ENCODE measurements at regions not wholly inside any gene's neighbourhood (a gene's known extent, or its start where the extent isn't known, plus 50 kb on each side); places are given as distances from the start of the nearest gene placed in this dataset. TPM values are rescaled to one million over a fixed set of nuclear protein-coding genes. Genes with fewer than 3 reads are reported as not detected.

DNA sequence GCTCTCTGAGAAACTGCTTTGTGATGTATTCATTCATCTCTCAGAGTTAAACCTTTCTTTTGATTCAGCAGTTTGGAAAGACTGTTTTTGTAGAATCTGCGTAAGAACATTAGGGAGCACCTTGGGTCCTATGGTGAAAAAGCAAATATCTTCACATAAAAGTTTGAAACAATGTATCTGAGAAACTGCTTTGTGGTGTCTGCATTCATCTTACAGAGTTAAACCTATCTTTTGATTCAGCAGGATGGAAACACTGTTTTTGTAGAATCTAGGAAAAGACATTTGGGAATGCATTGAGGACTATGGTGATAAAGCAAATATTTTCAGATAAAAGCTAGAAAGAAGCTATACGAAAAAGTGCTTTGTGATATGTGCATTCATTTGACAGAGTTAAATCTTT is 361.3 kb downstream of the OR4C45 start:
- Histone ChIP-seq H3K4ac (ENCODE audit: low read depth, low read length) (no peak overlapping the region), H3K79me2 (ENCODE audit: control insufficient read depth, insufficient read depth, low read length) (no peaks in the 10 kb centered on the region), H3K56ac (ENCODE audit: low read length) (no peak overlapping the region), H2BK120ac (ENCODE audit: low read depth, low read length) (no peak overlapping the region), H3K9ac (ENCODE audit: low read length) (no peak overlapping the region), H4K8ac (ENCODE audit: low read depth, low read length) (no peak overlapping the region), H4K5ac (ENCODE audit: low read length) (no peak overlapping the region), H3K18ac (ENCODE audit: low read length) (no peak overlapping the region), H3K4me1 (ENCODE audit: control insufficient read depth, low read depth, low read length) (no peaks in the 10 kb centered on the region), H3K4me2 (ENCODE audit: low read length) (no peak overlapping the region), H2BK5ac (ENCODE audit: low read length) (no peak overlapping the region), H3K4me3 (ENCODE audit: low read length) (no peak overlapping the region), H3K23ac (ENCODE audit: low read length) (no peak overlapping the region), H3K27me3 (ENCODE audit: insufficient read depth, low read length, poor library complexity) (no peaks in the 10 kb centered on the region), H3K27ac (ENCODE audit: low read depth, low read length) (no peak overlapping the region), H2AK5ac (ENCODE audit: low read length) (no peak overlapping the region), H3K36me3 (ENCODE audit: control insufficient read depth, insufficient read depth, low read length) (no peaks in the 10 kb centered on the region), H2BK15ac (replicated peaks; ENCODE audit: low read depth) (no peak overlapping the region), H3K79me1 (ENCODE audit: low read length) (no peaks in the 10 kb centered on the region)
- WGBS (ENCODE audit: extremely low coverage, insufficient coverage, low lambda C conversion rate): no CpG with 5 or more reads among the region's 2 CpGs
- no peak for DNase-seq

DNA sequence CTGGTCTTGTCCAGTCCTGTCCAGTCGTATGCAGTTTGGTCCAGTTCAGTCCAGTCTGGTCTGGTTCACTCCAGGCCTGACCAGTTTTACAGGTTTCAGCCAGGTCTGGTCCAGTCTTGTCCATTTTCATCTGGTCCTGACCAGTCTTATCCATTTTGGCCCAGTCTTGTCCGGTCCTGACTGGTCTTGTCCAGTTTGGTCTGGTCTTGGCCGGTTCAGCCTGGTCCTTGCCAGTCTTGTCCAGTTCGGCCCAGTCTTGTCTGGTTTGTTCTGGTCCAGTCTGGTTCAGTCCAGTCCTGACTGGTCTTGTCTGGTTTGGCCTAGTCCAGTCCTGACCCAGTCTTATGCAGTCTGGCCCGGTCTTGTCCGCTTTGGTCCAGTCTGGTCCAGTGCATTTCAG is 380.2 kb downstream of the OR4C45 start:
- Histone ChIP-seq H3K18ac (ENCODE audit: low read length) (no peak overlapping the region), H2BK5ac (ENCODE audit: low read length) (no peak overlapping the region), H3K56ac (ENCODE audit: low read length) (no peak overlapping the region), H3K4me2 (ENCODE audit: low read length) (no peak overlapping the region), H2AK5ac (ENCODE audit: low read length) (no peak overlapping the region), H3K23ac (ENCODE audit: low read length) (no peak overlapping the region), H3K4me1 (ENCODE audit: control insufficient read depth, low read depth, low read length) (no peaks in the 10 kb centered on the region), H3K27ac (ENCODE audit: low read depth, low read length) (no peak overlapping the region), H4K8ac (ENCODE audit: low read depth, low read length) (no peak overlapping the region), H3K4ac (ENCODE audit: low read depth, low read length) (no peak overlapping the region), H3K36me3 (ENCODE audit: control insufficient read depth, insufficient read depth, low read length) (no peaks in the 10 kb centered on the region), H3K79me1 (ENCODE audit: low read length) (no peaks in the 10 kb centered on the region), H2BK120ac (ENCODE audit: low read depth, low read length) (no peak overlapping the region), H3K4me3 (ENCODE audit: low read length) (peak overlapping the region; percentile 25), H4K5ac (ENCODE audit: low read length) (no peak overlapping the region), H3K27me3 (ENCODE audit: insufficient read depth, low read length, poor library complexity) (no peaks in the 10 kb centered on the region), H3K79me2 (ENCODE audit: control insufficient read depth, insufficient read depth, low read length) (no peaks in the 10 kb centered on the region), H3K9ac (ENCODE audit: low read length) (no peak overlapping the region), H2BK15ac (replicated peaks; ENCODE audit: low read depth) (no peak overlapping the region)
- no peak for DNase-seq
- no CpG with 5 or more reads among the region's 6 CpGs for WGBS (ENCODE audit: extremely low coverage, insufficient coverage, low lambda C conversion rate)

DNA sequence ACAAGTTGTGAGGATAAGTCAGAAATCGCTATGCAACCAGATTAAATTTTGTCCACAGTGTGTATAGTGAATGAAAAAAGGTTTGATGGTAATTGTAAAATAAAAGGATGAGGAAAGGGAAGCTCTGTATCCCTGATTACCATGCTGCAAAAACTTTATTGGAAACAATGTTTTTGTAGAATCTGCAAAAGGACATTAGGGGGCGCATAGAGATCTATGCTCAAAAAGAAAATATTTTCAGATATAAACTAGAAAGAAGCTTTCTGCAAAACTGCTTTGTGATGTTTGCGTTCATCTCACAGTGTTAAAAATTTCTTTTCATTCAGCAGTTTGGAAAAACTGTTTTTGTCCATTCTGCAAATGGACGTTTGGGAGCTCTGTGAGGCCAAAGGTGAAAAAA is 390.5 kb downstream of the OR4C45 start:
- Histone ChIP-seq H3K23ac (ENCODE audit: low read length) (no peak overlapping the region), H2BK5ac (ENCODE audit: low read length) (no peak overlapping the region), H3K79me2 (ENCODE audit: control insufficient read depth, insufficient read depth, low read length) (no peaks in the 10 kb centered on the region), H2BK15ac (replicated peaks; ENCODE audit: low read depth) (no peak overlapping the region), H2BK120ac (ENCODE audit: low read depth, low read length) (no peak overlapping the region), H4K5ac (ENCODE audit: low read length) (no peak overlapping the region), H3K79me1 (ENCODE audit: low read length) (no peaks in the 10 kb centered on the region), H3K4me1 (ENCODE audit: control insufficient read depth, low read depth, low read length) (no peaks in the 10 kb centered on the region), H3K4ac (ENCODE audit: low read depth, low read length) (no peak overlapping the region), H3K27ac (ENCODE audit: low read depth, low read length) (no peak overlapping the region), H3K27me3 (ENCODE audit: insufficient read depth, low read length, poor library complexity) (no peaks in the 10 kb centered on the region), H3K9ac (ENCODE audit: low read length) (no peak overlapping the region), H3K36me3 (ENCODE audit: control insufficient read depth, insufficient read depth, low read length) (no peaks in the 10 kb centered on the region), H4K8ac (ENCODE audit: low read depth, low read length) (no peak overlapping the region), H3K56ac (ENCODE audit: low read length) (no peak overlapping the region), H3K4me2 (ENCODE audit: low read length) (no peak overlapping the region), H3K4me3 (ENCODE audit: low read length) (no peak overlapping the region), H3K18ac (ENCODE audit: low read length) (no peak overlapping the region), H2AK5ac (ENCODE audit: low read length) (no peak overlapping the region)
- WGBS (ENCODE audit: extremely low coverage, insufficient coverage, low lambda C conversion rate): no CpG with 5 or more reads among the region's 4 CpGs
- no peak for DNase-seq

Small RNAs in the stretch of these regions (small RNA-seq; reads per million reads assigned to genes)
- not detected for gene AC109635.3 (ENCODE audit: insufficient read depth)
